Right lobe of liver (tissue), 4 donors: ENCODE measurements at regions not wholly inside any gene's neighbourhood (a gene's known extent, or its start where the extent isn't known, plus 50 kb on each side); places are given as distances from the start of the nearest gene placed in this dataset.

Experiments
- POLR2A ChIP-seq: fragments of 450-650 bp; IDR thresholded peaks from one replicate; pipeline ENCODE4 v1.6.1; 2017; ENCODE audit warnings: antibody characterized with exemption, mild to moderate bottlenecking
- TF ChIP-seq, protein P1 (sequence below), 4 donors: fragments of 200-600 bp in 3 of 4; fragments of 450-650 bp in 1 of 4; IDR thresholded peaks; one replicate each; pipeline versions ENCODE4 v1.5.1 to v1.8.0; 2016 to 2022; ENCODE audit warnings: antibody characterized with exemption in 4 of 4, mild to moderate bottlenecking in 2 of 4
- donor health status: DM: no; HTN: no; CAD: no.
- donor health status: DM: no; HTN: no; CAD: no.
- donor health status: DM: no; HTN: yes; CAD: no.

DNA sequence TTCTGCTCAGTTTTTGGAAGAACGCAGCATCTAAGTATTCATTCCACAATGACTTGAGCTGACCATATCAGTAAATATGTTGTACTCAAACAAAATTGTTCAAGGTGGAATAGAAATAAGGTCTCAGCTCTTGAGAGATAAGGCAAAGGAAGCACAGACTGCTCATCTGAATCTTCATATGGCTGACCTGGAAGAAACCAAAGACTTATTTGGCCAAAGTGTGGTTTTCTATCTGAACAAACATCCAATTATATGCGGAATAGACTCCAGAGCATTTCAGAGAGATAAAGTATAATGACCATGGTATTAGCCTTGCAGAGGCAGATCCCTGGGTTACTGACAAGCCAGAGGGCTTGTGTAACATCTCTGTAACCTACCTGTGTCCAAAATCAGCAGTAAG is 308.7 kb downstream of the CD83 start:
- no peak for TF ChIP-seq POLR2A
- TF ChIP-seq, protein P1, sequence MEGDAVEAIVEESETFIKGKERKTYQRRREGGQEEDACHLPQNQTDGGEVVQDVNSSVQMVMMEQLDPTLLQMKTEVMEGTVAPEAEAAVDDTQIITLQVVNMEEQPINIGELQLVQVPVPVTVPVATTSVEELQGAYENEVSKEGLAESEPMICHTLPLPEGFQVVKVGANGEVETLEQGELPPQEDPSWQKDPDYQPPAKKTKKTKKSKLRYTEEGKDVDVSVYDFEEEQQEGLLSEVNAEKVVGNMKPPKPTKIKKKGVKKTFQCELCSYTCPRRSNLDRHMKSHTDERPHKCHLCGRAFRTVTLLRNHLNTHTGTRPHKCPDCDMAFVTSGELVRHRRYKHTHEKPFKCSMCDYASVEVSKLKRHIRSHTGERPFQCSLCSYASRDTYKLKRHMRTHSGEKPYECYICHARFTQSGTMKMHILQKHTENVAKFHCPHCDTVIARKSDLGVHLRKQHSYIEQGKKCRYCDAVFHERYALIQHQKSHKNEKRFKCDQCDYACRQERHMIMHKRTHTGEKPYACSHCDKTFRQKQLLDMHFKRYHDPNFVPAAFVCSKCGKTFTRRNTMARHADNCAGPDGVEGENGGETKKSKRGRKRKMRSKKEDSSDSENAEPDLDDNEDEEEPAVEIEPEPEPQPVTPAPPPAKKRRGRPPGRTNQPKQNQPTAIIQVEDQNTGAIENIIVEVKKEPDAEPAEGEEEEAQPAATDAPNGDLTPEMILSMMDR (IDR thresholded peaks at IDR 0.05): no peak
